GM20000 (cell line): ENCODE measurements at regions not wholly inside any gene's neighbourhood (a gene's known extent, or its start where the extent isn't known, plus 50 kb on each side); places are given as distances from the start of the nearest gene placed in this dataset.

Source experiments
- DNase-seq: peaks from one replicate; pipeline ENCODE4 v3.0.0; 2012; ENCODE audit warnings: low spot score
- CTCF ChIP-seq: IDR thresholded peaks from 2 replicates; pipeline ENCODE4 v1.5.1; 2012; ENCODE audit warnings: mild to moderate bottlenecking, control low read depth; ENCODE audit errors: extremely low read depth, missing control alignments

GRCh38 chr1:170354690-170355089, 177.3 kb upstream of the GORAB start:
- TF ChIP-seq CTCF = no peak
- no peak for DNase-seq

GRCh38 chr1:170355267-170355801, 176.6 kb upstream of the GORAB start:
- no peak for TF ChIP-seq CTCF
- DNase-seq = no peak

- no peak for TF ChIP-seq CTCF
- no peak for DNase-seq
These were observed 175.4 kb upstream of the GORAB start for GRCh38 chr1:170356585-170356984.

- DNase-seq = no peak
These were observed 174.2 kb upstream of the GORAB start for GRCh38 chr1:170357750-170358149.

GRCh38 chr1:170360601-170361000, 171.4 kb upstream of the GORAB start:
- no peak for DNase-seq
- no peak for TF ChIP-seq CTCF

More at GRCh38 chr1:170357750-170358149, 174.2 kb upstream of the GORAB start:
- no peak for TF ChIP-seq CTCF

- no peak for DNase-seq
- no peak for TF ChIP-seq CTCF
These were observed 166.6 kb upstream of the GORAB start for GRCh38 chr1:170365331-170365730.

GRCh38 chr1:170366980-170367379, 165.0 kb upstream of the GORAB start:
- TF ChIP-seq CTCF = no peak
- no peak for DNase-seq
